SKM-1 treated with dmso at 0.1 percent for 144 hours (cell line): ENCODE measurements at regions not wholly inside any gene's neighbourhood (a gene's known extent, or its start where the extent isn't known, plus 50 kb on each side); places are given as distances from the start of the nearest gene placed in this dataset.

ENCODE experiments used
- DNase-seq: peaks from one replicate; lab custom pipeline; 2025; ENCODE audit not compliant: unreplicated experiment; lab: John Stamatoyannopoulos, UW

DNA sequence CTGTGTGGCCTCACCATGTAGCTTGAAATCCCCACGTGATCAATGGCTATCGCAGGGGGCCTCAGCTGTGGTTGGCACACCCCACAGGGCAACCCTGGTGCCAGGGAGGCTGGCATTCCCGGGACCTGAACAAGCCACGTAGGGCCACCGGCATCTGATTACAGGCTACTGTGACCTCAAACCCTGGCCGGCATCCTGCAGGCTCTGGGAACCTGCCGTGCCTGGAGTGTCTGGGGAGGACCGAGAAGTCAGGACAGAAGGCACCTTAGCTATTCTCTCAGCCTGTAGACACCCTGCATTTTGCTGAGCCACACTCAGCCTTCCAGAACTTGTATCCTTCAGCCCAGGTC lies 213.0 kb downstream of the GLI2 start:
- no peak for DNase-seq

GRCh38 chr2:120949027-120949956 lies 213.6 kb downstream of the GLI2 start:
- no peak for DNase-seq

DNA sequence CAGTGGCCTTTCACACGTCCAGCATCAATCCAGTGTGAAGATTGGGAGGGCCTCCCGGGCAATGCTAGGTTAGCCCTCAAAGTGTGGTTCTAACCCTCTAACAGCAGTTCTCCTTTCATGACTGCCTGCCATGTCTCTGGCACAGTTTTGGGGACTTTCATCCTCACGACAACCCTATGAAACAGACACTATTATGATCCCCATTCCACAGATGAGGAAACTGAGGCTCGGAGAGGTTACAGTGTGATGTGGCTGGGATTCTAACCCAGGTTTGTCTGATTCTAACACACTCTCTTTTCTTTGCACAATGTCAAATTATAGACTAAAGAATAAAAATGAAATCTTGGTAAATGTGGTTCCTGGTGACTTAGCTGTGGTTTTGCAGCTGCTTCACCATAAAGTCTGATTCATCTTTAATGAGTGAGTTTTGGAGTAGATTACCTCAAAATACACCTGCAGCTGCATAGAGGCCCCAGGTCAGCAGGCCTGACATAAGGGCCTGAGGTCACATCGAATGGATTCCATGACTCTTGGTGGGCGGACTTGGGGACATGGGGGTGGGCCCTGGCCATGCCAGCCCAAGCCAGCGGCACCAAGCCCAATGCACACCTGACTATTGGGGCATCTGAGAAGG lies 214.4 kb downstream of the GLI2 start:
- no peak for DNase-seq

- DNase-seq = no peak
These were observed 216.0 kb downstream of the GLI2 start for GRCh38 chr2:120951693-120952092.

DNA sequence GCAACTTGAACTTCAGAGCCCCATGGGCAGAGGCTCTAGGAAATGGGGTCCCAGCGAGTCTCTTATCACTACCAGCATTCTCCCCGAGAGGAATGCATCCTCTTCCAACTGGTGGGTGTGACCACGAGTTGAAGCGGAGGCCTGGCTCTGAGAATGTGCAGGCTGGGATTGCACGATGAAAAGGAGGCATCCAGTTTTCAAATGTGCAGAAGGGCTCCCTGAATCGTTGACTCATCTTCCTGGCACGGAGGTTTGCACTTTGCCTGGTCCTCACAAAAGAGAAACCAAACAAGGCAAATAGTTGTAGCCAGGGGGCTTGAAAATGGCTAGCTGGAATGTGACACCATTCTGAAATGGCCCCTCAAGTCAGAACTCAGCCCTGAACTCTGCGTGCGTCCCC lies 216.7 kb downstream of the GLI2 start:
- no peak for DNase-seq

DNA sequence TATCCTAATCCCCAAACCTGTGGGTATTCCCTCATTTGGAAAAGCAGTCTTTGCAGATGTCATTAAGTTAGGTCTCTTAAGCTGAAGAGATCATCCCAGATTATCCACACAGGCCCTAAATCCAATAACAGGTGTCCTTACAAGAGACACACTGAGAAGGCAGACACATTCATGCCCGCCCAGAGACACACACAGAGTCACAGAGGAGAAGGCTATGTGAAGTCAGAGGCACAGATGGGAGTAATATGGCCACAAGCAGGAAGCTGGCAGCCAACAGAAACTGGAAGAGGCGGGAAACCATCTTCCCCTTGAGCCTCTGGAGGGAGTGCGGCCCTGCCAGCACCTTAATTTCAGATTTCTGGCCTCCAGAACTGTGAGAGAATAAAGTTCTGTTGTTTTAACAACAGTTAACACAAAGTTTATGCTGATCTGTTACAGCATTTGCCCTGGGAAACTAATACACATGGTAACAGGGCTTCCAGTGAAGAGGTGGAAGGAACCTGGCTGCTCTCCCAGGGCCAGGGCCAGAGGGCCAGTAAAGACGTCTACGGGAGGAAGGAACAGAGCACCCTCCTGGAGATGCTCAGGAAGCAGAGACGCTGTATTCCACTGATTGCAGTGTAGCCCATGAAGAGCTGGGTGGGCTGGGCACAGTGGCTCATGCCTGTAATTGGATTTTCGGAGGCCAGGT lies 217.5 kb downstream of the GLI2 start:
- no peak for DNase-seq

- no peak for DNase-seq
These were observed 218.3 kb downstream of the GLI2 start for GRCh38 chr2:120953843-120954584.

- no peak for DNase-seq
These were observed 219.3 kb downstream of the GLI2 start for GRCh38 chr2:120954939-120955338.

GRCh38 chr2:120955427-120955826 lies 219.8 kb downstream of the GLI2 start:
- no peak for DNase-seq

DNA sequence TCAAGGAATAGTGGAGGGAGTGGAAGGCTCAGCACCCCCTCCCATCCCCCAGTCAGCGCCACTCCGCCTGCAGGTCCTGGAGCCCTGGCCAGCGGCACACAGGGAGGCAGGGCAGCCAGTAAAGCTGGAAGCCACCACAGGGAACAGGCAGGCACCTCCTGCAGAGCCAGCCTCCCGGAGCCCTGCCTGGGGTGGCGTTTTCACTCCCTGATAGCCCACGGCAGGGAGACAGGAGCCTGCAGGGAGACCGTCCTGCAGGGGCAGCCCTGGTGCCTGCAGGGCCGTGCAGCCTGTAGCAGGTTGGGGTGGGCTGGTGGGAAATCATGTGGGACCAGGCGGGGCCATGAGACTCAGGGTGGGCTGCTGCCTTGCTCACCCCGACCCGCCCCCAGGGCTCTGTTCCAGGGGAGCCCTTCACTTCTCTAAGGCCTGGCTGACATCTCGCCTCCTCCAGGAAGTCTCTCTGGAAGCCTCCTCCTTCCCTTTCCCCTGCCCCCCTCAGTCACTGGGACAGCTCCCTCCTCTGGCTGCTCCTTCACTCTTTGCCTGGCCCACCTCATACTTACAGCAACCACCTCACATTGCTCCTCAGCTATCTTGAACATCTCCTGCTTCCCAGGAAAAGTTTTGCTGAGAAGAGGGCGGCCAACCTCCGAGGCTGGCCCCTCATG lies 221.0 kb downstream of the GLI2 start:
- no peak for DNase-seq

GRCh38 chr2:120957905-120958304 lies 222.2 kb downstream of the GLI2 start:
- DNase-seq = no peak

GRCh38 chr2:120958623-120959366 lies 223.1 kb downstream of the GLI2 start:
- no peak for DNase-seq

DNA sequence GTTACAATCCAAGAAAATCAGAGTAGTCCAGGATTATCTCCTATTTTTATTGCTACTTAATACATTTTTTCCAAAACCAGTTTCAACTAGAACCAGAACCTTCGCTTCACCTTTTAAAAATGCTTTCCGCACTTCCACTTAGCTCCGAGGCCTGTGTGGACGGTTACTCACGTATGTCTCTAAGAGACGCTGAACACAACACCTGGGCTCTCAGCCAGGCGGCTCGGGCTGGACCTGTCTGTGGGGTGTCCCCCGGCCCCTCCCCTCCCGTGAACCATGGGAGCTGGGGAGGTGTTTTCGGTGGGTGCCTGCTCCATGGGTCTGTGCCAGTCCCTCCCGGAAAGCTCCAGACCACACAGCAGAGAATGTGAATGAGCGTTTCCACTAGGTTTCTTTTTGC lies 223.8 kb downstream of the GLI2 start:
- no peak for DNase-seq

DNA sequence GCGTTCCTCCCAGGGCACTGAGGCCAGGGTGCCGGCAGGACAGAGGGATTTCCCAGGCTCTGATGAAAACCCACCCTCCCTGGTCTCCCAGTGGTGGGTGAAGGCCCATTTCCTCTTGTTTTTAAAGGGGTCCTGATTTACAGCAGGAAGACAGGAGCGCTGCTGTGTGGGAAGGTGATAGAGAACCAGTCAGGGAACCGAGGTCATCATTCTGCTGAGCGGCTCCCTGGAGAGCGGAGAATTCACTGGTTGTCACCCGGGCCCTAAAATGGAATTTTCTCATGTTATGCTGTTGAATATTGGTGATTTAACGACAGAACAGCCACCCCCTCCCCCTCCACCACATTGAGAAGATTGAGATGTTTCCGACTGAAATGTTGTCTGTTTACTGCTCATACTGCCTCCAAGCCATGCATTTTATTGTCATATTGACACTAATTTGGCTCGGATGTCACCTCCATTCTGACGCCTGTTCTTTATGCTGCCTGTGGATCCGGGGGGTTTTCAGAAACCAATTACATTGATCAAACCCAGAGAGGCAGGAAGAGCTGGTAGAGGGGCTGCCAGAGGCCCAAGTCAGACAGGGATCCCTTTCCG lies 225.2 kb downstream of the GLI2 start:
- no peak for DNase-seq

DNA sequence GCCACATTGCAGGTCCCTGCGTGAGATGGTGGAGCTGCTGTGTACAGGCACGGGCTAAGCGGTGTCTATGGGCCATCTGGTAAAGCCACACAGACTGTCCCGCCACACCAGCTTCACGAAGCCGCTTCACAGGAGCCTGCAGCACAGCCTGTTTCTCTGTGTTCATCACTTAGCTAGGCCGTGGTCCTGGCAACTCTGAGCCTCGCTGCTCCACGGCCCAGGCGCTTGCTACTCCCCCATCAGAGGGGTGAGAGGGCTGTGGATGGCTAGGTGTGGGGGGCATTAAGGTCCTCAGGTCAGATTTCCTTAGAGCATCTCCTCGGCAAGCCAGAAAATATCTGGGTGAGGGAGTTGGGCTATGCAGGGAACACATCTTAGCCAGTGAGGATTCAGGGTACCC lies 225.7 kb downstream of the GLI2 start:
- DNase-seq = no peak

- DNase-seq = no peak
These were observed 228.5 kb downstream of the GLI2 start for GRCh38 chr2:120963997-120964705.

GRCh38 chr2:120964819-120965218 lies 229.2 kb downstream of the GLI2 start:
- no peak for DNase-seq

- DNase-seq = no peak
These were observed 231.0 kb downstream of the GLI2 start for GRCh38 chr2:120966510-120967254.
